Activated CD8-positive, alpha-beta memory T cell treated with anti-CD3 and anti-CD28 coated beads, Interleukin-2, amount 50 U/mL, for 48 hours (primary cell): ENCODE measurements at regions not wholly inside any gene's neighbourhood (a gene's known extent, or its start where the extent isn't known, plus 50 kb on each side); places are given as distances from the start of the nearest gene placed in this dataset.
"Not testable (repeated sequence)": the region's sequence is repeated elsewhere in the genome, so short reads cannot be mapped to it uniquely, and the experiment has no call there.

Experiments
- DNase-seq: peaks from one replicate; pipeline ENCODE4 v3.0.0-alpha.2; 2020

GRCh38 chr4:154164931-154165839 lies 326.4 kb downstream of the DCHS2 start:
- DNase-seq: no peak

- no peak for DNase-seq
Observed at GRCh38 chr4:154160519-154161301, 330.9 kb downstream of the DCHS2 start.

GRCh38 chr4:154158361-154159155 lies 333.0 kb downstream of the DCHS2 start:
- no peak for DNase-seq

- no peak for DNase-seq
Observed at GRCh38 chr4:154152546-154152945, 339.1 kb downstream of the DCHS2 start.

GRCh38 chr4:154149236-154149635 lies 342.4 kb downstream of the DCHS2 start:
- not testable (repeated sequence) for DNase-seq

- DNase-seq: no peak
Observed at GRCh38 chr4:154143720-154144119, 347.9 kb downstream of the DCHS2 start.

- DNase-seq: no peak
Observed at GRCh38 chr4:154142664-154143063, 348.9 kb downstream of the DCHS2 start.

- no peak for DNase-seq
Observed at GRCh38 chr4:154140869-154141268, 350.7 kb downstream of the DCHS2 start.

GRCh38 chr4:154137320-154137905 lies 348.5 kb upstream of the SFRP2 start:
- DNase-seq: no peak

GRCh38 chr4:154135576-154135975 lies 346.7 kb upstream of the SFRP2 start:
- no peak for DNase-seq

GRCh38 chr4:154132406-154132805 lies 343.5 kb upstream of the SFRP2 start:
- DNase-seq: no peak

- DNase-seq: no peak
Observed at GRCh38 chr4:154126276-154126675, 337.4 kb upstream of the SFRP2 start.

- no peak for DNase-seq
Observed at GRCh38 chr4:154125340-154125739, 336.5 kb upstream of the SFRP2 start.

- no peak for DNase-seq
Observed at GRCh38 chr4:154124539-154125255, 335.8 kb upstream of the SFRP2 start.

- no peak for DNase-seq
Observed at GRCh38 chr4:154123897-154124296, 335.0 kb upstream of the SFRP2 start.

GRCh38 chr4:154120690-154121345 lies 331.9 kb upstream of the SFRP2 start:
- no peak for DNase-seq

GRCh38 chr4:154120006-154120676 lies 331.3 kb upstream of the SFRP2 start:
- no peak for DNase-seq

GRCh38 chr4:154119317-154119716 lies 330.4 kb upstream of the SFRP2 start:
- no peak for DNase-seq

- DNase-seq: not testable (repeated sequence)
Observed at GRCh38 chr4:154117726-154118125, 328.8 kb upstream of the SFRP2 start.

- DNase-seq: no peak
Observed at GRCh38 chr4:154107337-154107736, 318.5 kb upstream of the SFRP2 start.

GRCh38 chr4:154088741-154089140 lies 299.9 kb upstream of the SFRP2 start:
- no peak for DNase-seq
